H1 (cell line): ENCODE measurements at regions not wholly inside any gene's neighbourhood (a gene's known extent, or its start where the extent isn't known, plus 50 kb on each side); places are given as distances from the start of the nearest gene placed in this dataset.
A peak's percentile ranks its signal among the peaks of the same experiment; 100 is the strongest.

Experiments used
- CTCF ChIA-PET: fragments of 300-600 bp; sonication (Branson Sonifier 250); formaldehyde crosslinking; loops from one replicate; lab custom pipeline; 2021; ENCODE audit not compliant: partially characterized antibody; lab: Charles Lee
- POLR2A ChIA-PET: fragments of 300-600 bp; sonication (Branson Sonifier 250); formaldehyde crosslinking; loops from one replicate; lab custom pipeline; 2021; ENCODE audit warnings: inconsistent platforms; ENCODE audit not compliant: partially characterized antibody; lab: Charles Lee
- DNase-seq, 2 experiments: peaks; one replicate each; pipeline versions ENCODE4 v3.0.0 to v3.0.0-alpha.2; 2010 to 2022; ENCODE audit warnings: low spot score in 2 of 2, low read depth in 1 of 2, mixed read lengths in 1 of 2
- FAIRE-seq: peaks from 2 replicates; lab custom pipeline; 2011; peaks lifted over from hg19 to GRCh38; lab: Jason Lieb, UNC
- H2AFZ ChIP-seq: 2 replicates; pipeline ENCODE4 v1.8.1; 2012; ENCODE audit warnings: low read length, inconsistent platforms
- H2AK5ac ChIP-seq: 2 replicates; pipeline ENCODE4 v1.6.1; 2013; ENCODE audit warnings: low read depth, low read length
- H2BK120ac ChIP-seq: replicated peaks from 2 replicates; pipeline ENCODE3; 2013; ENCODE audit warnings: low read depth, low read length, inconsistent platforms
- H2BK12ac ChIP-seq: 2 replicates; pipeline ENCODE4 v1.6.1; 2013; ENCODE audit warnings: low read depth, low read length
- H2BK15ac ChIP-seq: 2 replicates; pipeline ENCODE4 v1.6.1; 2013; ENCODE audit warnings: low read length
- H2BK20ac ChIP-seq: 2 replicates; pipeline ENCODE4 v1.6.1; 2013; ENCODE audit warnings: low read length
- H2BK5ac ChIP-seq: 2 replicates; pipeline ENCODE4 v1.6.1; 2013; ENCODE audit warnings: low read depth, low read length
- H3K14ac ChIP-seq: 2 replicates; pipeline ENCODE4 v1.6.1; 2013; ENCODE audit warnings: inconsistent platforms; ENCODE audit not compliant: insufficient read length
- H3K18ac ChIP-seq: 2 replicates; pipeline ENCODE4 v1.6.1; 2013; ENCODE audit warnings: low read length; ENCODE audit errors: extremely low read depth
- H3K23ac ChIP-seq: 2 replicates; pipeline ENCODE4 v1.6.1; 2013; ENCODE audit warnings: inconsistent platforms; ENCODE audit not compliant: insufficient read length
- H3K23me2 ChIP-seq: 2 replicates; pipeline ENCODE4 v1.6.1; 2013; ENCODE audit warnings: low read depth, low read length
- H3K27ac ChIP-seq: 2 replicates; pipeline ENCODE4 v1.6.1; 2011; ENCODE audit warnings: low read depth, low read length, inconsistent platforms
- H3K27me3 ChIP-seq, 4 experiments: replicated peaks in 1 of 4; 1 replicate in 1 of 4; 2 replicates in 3 of 4; pipeline versions ENCODE4 v1.6.1 to v1.8.1; 2011 to 2013; ENCODE audit warnings: low read length in 3 of 4, mild to moderate bottlenecking in 3 of 4, inconsistent platforms in 2 of 4, mixed read lengths in 2 of 4, moderate library complexity in 1 of 4; ENCODE audit not compliant: control insufficient read depth in 3 of 4, insufficient read depth in 3 of 4; ENCODE audit errors: extremely low read depth in 1 of 4
- H3K36me3 ChIP-seq, 4 experiments: 2 replicates each; pipeline versions ENCODE4 v1.6.1 to v1.8.1; 2011 to 2013; ENCODE audit warnings: mild to moderate bottlenecking in 4 of 4, low read length in 3 of 4, moderate library complexity in 2 of 4, control low read depth in 1 of 4, inconsistent platforms in 1 of 4; ENCODE audit not compliant: insufficient read depth in 4 of 4, control insufficient read depth in 2 of 4
- H3K4ac ChIP-seq: replicated peaks from 2 replicates; pipeline ENCODE3; 2013; ENCODE audit warnings: low read length, low read depth, mixed read lengths, inconsistent platforms; ENCODE audit not compliant: insufficient read length
- H3K4me1 ChIP-seq, 4 experiments: replicated peaks in 1 of 4; 1 replicate in 1 of 4; 2 replicates in 3 of 4; pipeline versions ENCODE4 v1.6.1 to v1.8.1; 2011 to 2013; ENCODE audit warnings: low read length in 3 of 4, inconsistent platforms in 2 of 4, mixed read lengths in 1 of 4; ENCODE audit not compliant: insufficient read depth in 4 of 4, control insufficient read depth in 3 of 4
- H3K4me2 ChIP-seq, 2 experiments: 2 replicates each; pipeline versions ENCODE4 v1.6.1 to v1.8.1; 2011 to 2013; ENCODE audit warnings: low read depth in 2 of 2, low read length in 2 of 2, control low read depth in 1 of 2, inconsistent platforms in 1 of 2, mild to moderate bottlenecking in 1 of 2; ENCODE audit not compliant: insufficient read depth in 1 of 2
- H3K4me3 ChIP-seq, 4 experiments: fragments of 200-600, 300-600 bp in 1 of 4; sonication (generic), shearing (Covaris generic), sonication (Bioruptor Twin) in 1 of 4; 2 replicates each; pipeline versions ENCODE4 v1.5.1 to v1.8.1; 2011 to 2016; ENCODE audit warnings: low read length in 4 of 4, low read depth in 3 of 4, control low read depth in 2 of 4, inconsistent platforms in 2 of 4, mild to moderate bottlenecking in 2 of 4, mixed read lengths in 1 of 4, moderate library complexity in 1 of 4; ENCODE audit not compliant: insufficient read depth in 2 of 4; ENCODE audit errors: extremely low read depth in 1 of 4
- H3K56ac ChIP-seq: replicated peaks from 2 replicates; pipeline ENCODE3; 2013; ENCODE audit warnings: low read depth, mild to moderate bottlenecking, mixed read lengths, low read length, inconsistent platforms; ENCODE audit not compliant: insufficient read length
- H3K79me1 ChIP-seq: 2 replicates; pipeline ENCODE4 v1.6.1; 2013; ENCODE audit warnings: low read depth, low read length, control low read depth
- H3K79me2 ChIP-seq, 2 experiments: 2 replicates each; pipeline versions ENCODE4 v1.6.1 to v1.8.1; 2012 to 2013; ENCODE audit warnings: low read length in 2 of 2, mild to moderate bottlenecking in 2 of 2, inconsistent platforms in 1 of 2; ENCODE audit not compliant: insufficient read depth in 2 of 2, control insufficient read depth in 1 of 2
- H3K9ac ChIP-seq, 4 experiments: replicated peaks in 1 of 4; 1 replicate in 1 of 4; 2 replicates in 3 of 4; pipeline versions ENCODE4 v1.6.1 to v1.8.1; 2011 to 2013; ENCODE audit warnings: low read depth in 3 of 4, low read length in 3 of 4, control low read depth in 2 of 4, mild to moderate bottlenecking in 2 of 4, moderate library complexity in 2 of 4, inconsistent platforms in 1 of 4; ENCODE audit errors: extremely low read depth in 1 of 4
- H3K9me3 ChIP-seq, 2 experiments: 2 replicates each; pipeline versions ENCODE4 v1.6.1 to v1.8.1; 2012 to 2013; ENCODE audit warnings: mild to moderate bottlenecking in 2 of 2, moderate library complexity in 2 of 2, control low read depth in 1 of 2, inconsistent platforms in 1 of 2, low read depth in 1 of 2, low read length in 1 of 2, mixed read lengths in 1 of 2; ENCODE audit not compliant: insufficient read depth in 2 of 2
- H4K20me1 ChIP-seq, 2 experiments: replicated peaks in 1 of 2; 2 replicates each; pipeline versions ENCODE3 to v1.8.1; 2011 to 2013; ENCODE audit warnings: inconsistent platforms in 2 of 2, low read length in 2 of 2, mild to moderate bottlenecking in 1 of 2; ENCODE audit not compliant: insufficient read depth in 2 of 2, control insufficient read depth in 1 of 2
- H4K5ac ChIP-seq: 2 replicates; pipeline ENCODE4 v1.6.1; 2013; ENCODE audit warnings: low read length, low read depth, mixed read lengths, inconsistent platforms; ENCODE audit not compliant: insufficient read length
- H4K8ac ChIP-seq: 2 replicates; pipeline ENCODE4 v1.8.0; 2013; ENCODE audit warnings: mild to moderate bottlenecking, moderate library complexity, low read length, inconsistent platforms; ENCODE audit not compliant: insufficient read depth; ENCODE audit errors: extremely low read depth
- H4K91ac ChIP-seq: replicated peaks from 2 replicates; pipeline ENCODE3; 2013; ENCODE audit warnings: low read length, mixed read lengths, inconsistent platforms; ENCODE audit not compliant: insufficient read length
- BCL11A ChIP-seq, 2 experiments: IDR thresholded peaks; one replicate each; pipeline ENCODE4 v1.6.1; 2011; ENCODE audit warnings: low read depth in 2 of 2, low read length in 2 of 2, mild to moderate bottlenecking in 2 of 2
- CHD1 ChIP-seq: IDR thresholded peaks from 2 replicates; pipeline ENCODE4 v1.6.1; 2012; ENCODE audit warnings: low read depth, low read length, improper control_type of control experiment
- WGBS, 2 experiments: shearing (Covaris generic) in 1 of 2; methylation state at CpG; one replicate each; pipeline versions ENCODE4 v1.1.6 to v1.1.7; 2013 to 2015; ENCODE audit warnings: low lambda C conversion rate in 2 of 2, mixed read lengths in 2 of 2, inconsistent platforms in 1 of 2, low coverage in 1 of 2, missing lambda C conversion rate in 1 of 2; ENCODE audit not compliant: insufficient replicate concordance in 2 of 2, insufficient coverage in 1 of 2, insufficient read length in 1 of 2; ENCODE audit errors: extremely low coverage in 1 of 2, missing lambda C conversion rate in 1 of 2; 5-methylcytosine and 5-hydroxymethylcytosine counted together

DNA sequence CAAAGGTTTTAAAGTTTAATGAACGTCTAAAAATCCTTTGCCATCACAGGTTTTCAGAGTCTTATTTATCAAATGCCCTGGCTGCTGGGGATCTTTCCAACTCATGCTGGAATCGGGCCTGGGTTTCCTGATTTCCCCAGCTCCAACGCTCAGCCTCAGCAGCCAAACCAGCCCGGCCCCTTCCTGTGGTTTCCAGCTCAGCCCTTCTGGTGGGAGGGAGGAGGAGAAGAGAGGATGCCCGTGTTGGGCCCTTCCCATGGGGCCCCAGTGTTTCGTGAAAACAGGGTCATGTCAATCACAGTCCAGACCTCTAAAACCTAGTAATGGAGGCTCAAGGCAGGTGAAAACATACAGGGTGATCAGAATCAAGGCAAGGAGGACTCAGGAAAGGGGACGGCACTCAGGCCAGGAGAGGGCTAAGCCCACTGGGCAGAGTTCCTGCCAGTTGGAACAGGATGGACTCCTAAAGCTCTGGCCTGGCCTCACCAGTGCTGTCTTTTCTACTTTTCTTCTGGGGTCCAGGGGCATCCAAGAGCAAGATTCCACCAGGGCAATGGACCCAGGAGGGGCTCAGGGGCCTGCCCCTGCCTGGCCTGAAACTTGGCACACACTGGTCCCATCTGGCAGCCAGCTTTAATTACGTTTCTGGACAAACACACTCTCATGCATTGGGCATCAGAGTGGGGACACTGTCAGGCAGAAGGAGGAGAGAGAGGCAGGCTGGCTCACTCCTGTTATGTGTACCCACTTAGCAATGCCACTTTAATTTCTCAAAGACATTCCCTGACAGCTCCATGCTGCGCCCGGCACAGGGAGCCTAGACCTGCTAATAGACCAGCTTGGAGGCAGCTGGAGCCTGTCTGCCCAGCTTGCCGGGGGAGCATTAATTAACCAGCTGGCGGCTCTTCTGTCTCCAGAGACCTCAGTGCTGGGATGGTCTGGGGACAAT is 194.6 kb downstream of the FAM43A start:
- ChIA-PET CTCF (interaction anchor here (0.7 to 2.8 kb wide), 3 partner anchors 11 to 197 kb away, joined by 4 to 12 read pairs (median 5); no protein-coding TSS in a partner anchor), POLR2A (no interaction called here)
- no peak overlapping the region for H3K9ac ChIP-seq
- peaks cover 5 to 7% of the 10 kb centered on the region in 2 experiments; a peak in 3 of 4 replicates for H3K9me3 ChIP-seq
- DNase-seq (peak in 1 of 2 experiments; percentile 41), FAIRE-seq (no peak)
- no peak overlapping the region for H2BK20ac ChIP-seq
- H3K36me3 ChIP-seq, result no peaks in the 10 kb centered on the region
- no peak overlapping the region for H4K91ac ChIP-seq
- H2AK5ac ChIP-seq, result no peak overlapping the region
- H2AFZ ChIP-seq, result peak overlapping the region; percentile 29; the same call in 1 of the 2 replicates
- no peak overlapping the region for H3K23ac ChIP-seq
- no peak overlapping the region for H2BK120ac ChIP-seq
- H3K56ac ChIP-seq, result no peak overlapping the region
- 86% methylated on average over 12 of the region's 12 CpGs; no CpG with 5 or more reads in 1 of the 2 experiments for WGBS, 2 experiments
- no peaks in the 10 kb centered on the region; a peak in 1 of 7 replicates for H3K4me1 ChIP-seq
- H4K5ac ChIP-seq, result no peak overlapping the region
- H2BK15ac ChIP-seq, result no peak overlapping the region
- H3K27ac ChIP-seq, result no peak overlapping the region
- no peak overlapping the region for H3K18ac ChIP-seq
- no peak overlapping the region for H3K4me2 ChIP-seq
- no peaks in the 10 kb centered on the region for H3K23me2 ChIP-seq
- TF ChIP-seq CHD1, result no peak
- no peak for TF ChIP-seq BCL11A (IDR thresholded peaks at IDR 0.05; ENCODE audit: low read depth in 2 of 2, low read length in 2 of 2)
- H2BK12ac ChIP-seq, result no peak overlapping the region
- H3K4me3 ChIP-seq, result no peak overlapping the region
- H4K20me1 ChIP-seq, result no peaks in the 10 kb centered on the region
- H4K8ac ChIP-seq, result 0 out of 2 replicates have a peak overlapping the region, but pooled peaks have one; percentile 12
- H3K27me3 ChIP-seq, result no peaks in the 10 kb centered on the region; a peak in 1 of 7 replicates
- no peak overlapping the region for H3K14ac ChIP-seq
- no peak overlapping the region for H2BK5ac ChIP-seq
- H3K79me2 ChIP-seq, result no peaks in the 10 kb centered on the region
- no peak overlapping the region for H3K4ac ChIP-seq
- no peaks in the 10 kb centered on the region for H3K79me1 ChIP-seq
